ENCODE measurements at regions not wholly inside any gene's neighbourhood (a gene's known extent, or its start where the extent isn't known, plus 50 kb on each side); places are given as distances from the start of the nearest gene placed in this dataset.

- no peak for TF ChIP-seq POLR2AphosphoS5 (IDR thresholded peaks at IDR 0.05; ENCODE audit: insufficient read depth, low read depth, low read length)
- TF ChIP-seq EZH2 (IDR thresholded peaks at IDR 0.05; ENCODE audit: borderline replicate concordance, low read depth, low read length, severe bottlenecking), result no peak
- TF ChIP-seq POLR2A (IDR thresholded peaks at IDR 0.05; ENCODE audit: low read depth, low read length), result no peak
- TF ChIP-seq CTCF (IDR thresholded peaks at IDR 0.05; ENCODE audit: extremely low read depth in 1 of 2, insufficient read depth in 1 of 2, low read depth in 1 of 2, low read length in 2 of 2), result no peak
- TF ChIP-seq MAX (IDR thresholded peaks at IDR 0.05; ENCODE audit: insufficient read depth, insufficient read length), result no peak
- TF ChIP-seq MYC (IDR thresholded peaks at IDR 0.05; ENCODE audit: low read depth, low read length), result no peak
- no peak for TF ChIP-seq JUN (IDR thresholded peaks at IDR 0.05; ENCODE audit: borderline replicate concordance, insufficient read depth, insufficient read length, low read depth)
- no peak for TF ChIP-seq GATA2 (IDR thresholded peaks at IDR 0.05; ENCODE audit: insufficient read depth, insufficient read length, low read depth, low read length)
Observed at GRCh38 chr17:15886221-15886620, 58.7 kb upstream of the ADORA2B start.
